NB4 (cell line): ENCODE measurements at regions not wholly inside any gene's neighbourhood (a gene's known extent, or its start where the extent isn't known, plus 50 kb on each side); places are given as distances from the start of the nearest gene placed in this dataset.

Experiments used
- POLR2A ChIP-seq: IDR thresholded peaks from 2 replicates; pipeline ENCODE4 v1.6.1; 2011; ENCODE audit warnings: mild to moderate bottlenecking; ENCODE audit not compliant: insufficient read length; ENCODE audit errors: extremely low read depth
- TF ChIP-seq, protein P1 (sequence below): IDR thresholded peaks from one replicate; pipeline ENCODE4 v1.5.1; 2012; ENCODE audit warnings: low read depth, low read length

DNA sequence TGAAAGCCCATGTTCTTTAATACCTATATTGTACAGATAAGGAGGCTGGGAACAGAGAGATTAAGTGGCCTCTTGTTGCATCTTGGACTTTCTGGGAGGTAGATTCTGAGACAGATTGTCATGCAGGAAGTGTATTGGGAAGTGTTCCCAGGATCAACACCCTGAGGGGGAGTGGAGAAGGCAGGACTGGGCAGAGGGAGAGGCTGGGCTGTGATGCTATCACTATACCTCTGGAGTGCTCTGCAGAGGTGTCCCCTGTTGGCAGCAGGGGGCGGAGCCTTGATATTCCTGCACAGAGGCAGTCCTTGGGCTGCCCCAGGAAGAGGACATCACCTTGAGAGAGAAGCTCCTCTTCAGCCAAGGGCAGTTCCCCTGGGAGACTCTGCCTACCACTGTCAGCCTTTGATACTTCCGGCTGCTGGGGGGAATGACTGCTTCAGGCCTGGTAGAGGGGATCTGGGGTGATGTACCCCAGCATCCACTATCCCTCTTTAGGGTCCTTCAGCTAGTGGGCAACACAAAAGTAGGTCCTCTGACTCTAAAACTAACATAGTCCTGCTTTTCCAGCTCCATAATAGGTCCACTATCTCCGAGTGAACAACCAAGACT is 97.4 kb upstream of the RNU6-1 start:
- TF ChIP-seq, protein P1, sequence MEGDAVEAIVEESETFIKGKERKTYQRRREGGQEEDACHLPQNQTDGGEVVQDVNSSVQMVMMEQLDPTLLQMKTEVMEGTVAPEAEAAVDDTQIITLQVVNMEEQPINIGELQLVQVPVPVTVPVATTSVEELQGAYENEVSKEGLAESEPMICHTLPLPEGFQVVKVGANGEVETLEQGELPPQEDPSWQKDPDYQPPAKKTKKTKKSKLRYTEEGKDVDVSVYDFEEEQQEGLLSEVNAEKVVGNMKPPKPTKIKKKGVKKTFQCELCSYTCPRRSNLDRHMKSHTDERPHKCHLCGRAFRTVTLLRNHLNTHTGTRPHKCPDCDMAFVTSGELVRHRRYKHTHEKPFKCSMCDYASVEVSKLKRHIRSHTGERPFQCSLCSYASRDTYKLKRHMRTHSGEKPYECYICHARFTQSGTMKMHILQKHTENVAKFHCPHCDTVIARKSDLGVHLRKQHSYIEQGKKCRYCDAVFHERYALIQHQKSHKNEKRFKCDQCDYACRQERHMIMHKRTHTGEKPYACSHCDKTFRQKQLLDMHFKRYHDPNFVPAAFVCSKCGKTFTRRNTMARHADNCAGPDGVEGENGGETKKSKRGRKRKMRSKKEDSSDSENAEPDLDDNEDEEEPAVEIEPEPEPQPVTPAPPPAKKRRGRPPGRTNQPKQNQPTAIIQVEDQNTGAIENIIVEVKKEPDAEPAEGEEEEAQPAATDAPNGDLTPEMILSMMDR: no peak
- TF ChIP-seq POLR2A: no peak
